ENCODE measurements at regions not wholly inside any gene's neighbourhood (a gene's known extent, or its start where the extent isn't known, plus 50 kb on each side); places are given as distances from the start of the nearest gene placed in this dataset.

DNA sequence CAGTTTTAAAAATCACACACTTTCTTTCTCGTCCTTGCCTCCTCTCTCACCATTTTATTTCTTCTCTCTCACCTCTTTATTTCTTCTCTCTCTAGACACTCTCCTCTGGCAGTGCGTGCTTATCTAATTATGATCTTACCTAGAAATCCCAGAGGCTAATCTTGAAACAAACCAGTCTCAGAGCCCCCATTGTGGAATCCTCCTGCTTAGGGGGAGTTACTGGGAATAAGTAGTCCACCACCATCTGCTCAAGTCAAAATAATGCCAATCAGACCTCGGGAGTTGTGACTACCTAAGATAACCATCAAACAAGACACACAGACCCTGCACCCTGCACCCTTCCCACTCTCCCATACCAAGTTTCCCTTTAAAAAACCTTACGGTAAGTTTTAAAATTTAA, 256.9 kb downstream of the POM121L12 start:
- ChIA-PET CTCF (no interaction called here), POLR2A (no interaction called here)
- Histone ChIP-seq H3K36me3 (ENCODE audit: control insufficient read depth in 2 of 2, insufficient read depth in 1 of 2, low read length in 2 of 2) (no peaks in the 10 kb centered on the region), H3K9me3 (ENCODE audit: control insufficient read depth, insufficient read depth, low read depth, low read length) (no peaks in the 10 kb centered on the region), H3K4me1 (ENCODE audit: control insufficient read depth, insufficient read depth, low read length) (no peaks in the 10 kb centered on the region), H3K27ac (ENCODE audit: extremely low read depth, low read depth, low read length) (no peak overlapping the region), H3K4me3 (ENCODE audit: low read depth, low read length) (no peak overlapping the region)
- TF ChIP-seq ZNF239 (tag by site-specific recombination; IDR thresholded peaks at IDR 0.05) (no peak), IKZF3 (tag by site-specific recombination; IDR thresholded peaks at IDR 0.05) (no peak), ZNF350 (tag by site-specific recombination; IDR thresholded peaks at IDR 0.05) (no peak), ZNF133 (tag by site-specific recombination; IDR thresholded peaks at IDR 0.05) (no peak), ZSCAN5A (tag by site-specific recombination; IDR thresholded peaks at IDR 0.05) (no peak), ZNF184 (tag by site-specific recombination; IDR thresholded peaks at IDR 0.05) (no peak), ZEB2 (tag by site-specific recombination; IDR thresholded peaks at IDR 0.05) (no peak), ZNF521 (tag by site-specific recombination; IDR thresholded peaks at IDR 0.05) (no peak), ZNF24 (tag by site-specific recombination; IDR thresholded peaks at IDR 0.05) (no peak)

DNA sequence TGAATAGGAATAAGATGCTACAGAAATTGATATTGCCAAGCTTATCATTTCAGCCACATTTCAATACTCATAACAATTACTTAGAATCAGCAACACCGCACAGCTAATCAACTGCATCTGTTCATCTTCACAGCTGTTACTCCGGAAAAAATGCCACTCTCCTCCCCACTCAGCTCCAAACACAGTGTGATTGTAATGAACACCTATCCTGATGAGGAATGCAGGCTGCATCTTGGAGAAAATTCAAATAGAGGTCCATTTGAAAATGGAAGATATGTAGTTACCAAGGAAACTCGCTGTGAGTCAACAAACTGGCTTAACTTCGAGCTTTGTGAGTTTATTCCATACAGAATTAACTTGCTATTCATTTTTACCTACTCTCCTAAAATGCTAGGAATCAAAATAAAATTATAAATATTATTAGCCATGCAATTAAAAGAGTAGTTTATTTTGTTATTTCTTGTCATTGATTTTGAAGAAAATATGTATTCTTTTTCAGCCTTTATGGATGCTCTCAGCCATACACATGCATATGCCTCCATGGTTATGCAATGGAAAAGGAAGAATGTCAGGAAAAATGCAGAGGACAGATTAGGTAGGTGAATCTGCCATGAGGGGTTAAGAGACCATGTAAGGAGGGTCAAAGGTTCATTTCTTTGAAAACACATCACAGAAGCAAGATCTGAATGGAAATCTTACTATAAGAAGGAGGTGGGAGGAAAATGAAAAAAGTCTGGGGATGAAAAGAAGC, 267.2 kb downstream of the POM121L12 start:
- H3K4me1 ChIP-seq (ENCODE audit: control insufficient read depth, insufficient read depth, low read length) = no peaks in the 10 kb centered on the region
- H3K9me3 ChIP-seq (ENCODE audit: control insufficient read depth, insufficient read depth, low read depth, low read length) = no peaks in the 10 kb centered on the region
- POLR2A ChIA-PET = no interaction called here
- CTCF ChIA-PET = no interaction called here
- TF ChIP-seq ZNF223 (tag by site-specific recombination; IDR thresholded peaks at IDR 0.05) (no peak), ZNF394 (tag by site-specific recombination; IDR thresholded peaks at IDR 0.05; ENCODE audit: borderline replicate concordance) (no peak), ZNF132 (tag by site-specific recombination; IDR thresholded peaks at IDR 0.05; ENCODE audit: borderline replicate concordance) (no peak), ZNF701 (tag by site-specific recombination; IDR thresholded peaks at IDR 0.05) (no peak), PRDM4 (tag by site-specific recombination; IDR thresholded peaks at IDR 0.05) (no peak), ZNF76 (tag by site-specific recombination; IDR thresholded peaks at IDR 0.05; ENCODE audit: borderline replicate concordance, low read depth) (no peak), ZBTB10 (tag by site-specific recombination; IDR thresholded peaks at IDR 0.05) (no peak), ZNF366 (tag by site-specific recombination; conservative IDR thresholded peaks at IDR 0.05) (no peak), ZNF138 (tag by site-specific recombination; IDR thresholded peaks at IDR 0.05; ENCODE audit: borderline replicate concordance) (no peak), ZBTB7A (tag by site-specific recombination; IDR thresholded peaks at IDR 0.05; ENCODE audit: low read depth) (no peak), GLIS2 (tag by site-specific recombination; IDR thresholded peaks at IDR 0.05) (no peak), INSM2 (tag by site-specific recombination; IDR thresholded peaks at IDR 0.05) (no peak), ZNF23 (tag by site-specific recombination; IDR thresholded peaks at IDR 0.05; ENCODE audit: borderline replicate concordance) (no peak), ZNF664 (tag by site-specific recombination; IDR thresholded peaks at IDR 0.05) (no peak), ZNF530 (tag by site-specific recombination; IDR thresholded peaks at IDR 0.05; ENCODE audit: low read depth) (no peak)
- no peak overlapping the region for H3K4me3 ChIP-seq (ENCODE audit: low read depth, low read length)
- H3K36me3 ChIP-seq (ENCODE audit: control insufficient read depth in 2 of 2, insufficient read depth in 1 of 2, low read length in 2 of 2) = no peaks in the 10 kb centered on the region
- H3K27ac ChIP-seq (ENCODE audit: extremely low read depth, low read depth, low read length) = no peak overlapping the region
